CD14-positive monocyte (primary cell): ENCODE measurements at regions not wholly inside any gene's neighbourhood (a gene's known extent, or its start where the extent isn't known, plus 50 kb on each side); places are given as distances from the start of the nearest gene placed in this dataset.

Experiments used
- DNase-seq, 3 donors: peaks; one replicate each; pipeline ENCODE4 v3.0.0-alpha.2; 2011 to 2022
- H2AFZ ChIP-seq: 2 replicates; pipeline ENCODE4 v1.6.0; 2012; ENCODE audit warnings: mild to moderate bottlenecking, low read depth, low read length, inconsistent platforms; ENCODE audit not compliant: insufficient read depth, poor library complexity, severe bottlenecking
- H3K27ac ChIP-seq, 2 donors: 1 replicate in 1 of 2; 2 replicates in 1 of 2; pipeline ENCODE4 v1.5.1; 2012 to 2013; ENCODE audit warnings: low read length in 2 of 2, control low read depth in 1 of 2, inconsistent platforms in 1 of 2, low read depth in 1 of 2, mild to moderate bottlenecking in 1 of 2
- H3K27me3 ChIP-seq, 2 donors: one replicate each; pipeline versions ENCODE4 v1.6.0 to v1.6.1; 2011 to 2013; ENCODE audit warnings: low read length in 2 of 2; ENCODE audit not compliant: control insufficient read depth in 2 of 2, insufficient read depth in 2 of 2
- H3K36me3 ChIP-seq, 2 donors: replicated peaks in 1 of 2; 1 replicate in 1 of 2; 2 replicates in 1 of 2; pipeline versions ENCODE4 v1.5.1 to v1.6.1; 2012 to 2013; ENCODE audit warnings: low read length in 2 of 2, control low read depth in 1 of 2, inconsistent platforms in 1 of 2, mild to moderate bottlenecking in 1 of 2; ENCODE audit not compliant: insufficient read depth in 2 of 2, control insufficient read depth in 1 of 2
- H3K4me1 ChIP-seq, 2 donors: 1 replicate in 1 of 2; 2 replicates in 1 of 2; pipeline versions ENCODE4 v1.5.1 to v1.6.1; 2012 to 2013; ENCODE audit warnings: low read length in 2 of 2, control low read depth in 1 of 2, inconsistent platforms in 1 of 2, mild to moderate bottlenecking in 1 of 2, moderate library complexity in 1 of 2; ENCODE audit not compliant: insufficient read depth in 2 of 2, control insufficient read depth in 1 of 2
- H3K4me2 ChIP-seq: replicated peaks from 2 replicates; pipeline ENCODE3; 2012; ENCODE audit warnings: low read length, moderate library complexity, mild to moderate bottlenecking; ENCODE audit not compliant: poor library complexity, severe bottlenecking; ENCODE audit errors: extremely low read depth
- H3K4me3 ChIP-seq, 3 experiments: fragments of 200-600 bp in 1 of 3; sonication (generic) in 1 of 3; replicated peaks in 1 of 3; 1 replicate in 2 of 3; 2 replicates in 1 of 3; pipeline ENCODE4 v1.5.1; 2011 to 2013; ENCODE audit warnings: low read length in 3 of 3, mild to moderate bottlenecking in 3 of 3, control low read depth in 2 of 3, low read depth in 2 of 3, inconsistent platforms in 1 of 3, moderate library complexity in 1 of 3
- H3K79me2 ChIP-seq: 2 replicates; pipeline ENCODE4 v1.6.0; 2012; ENCODE audit warnings: mild to moderate bottlenecking, control low read depth, inconsistent platforms, low read length, moderate library complexity; ENCODE audit not compliant: insufficient read depth
- H3K9ac ChIP-seq: 2 replicates; pipeline ENCODE4 v1.6.0; 2017; ENCODE audit warnings: low read length, mild to moderate bottlenecking; ENCODE audit not compliant: insufficient read depth, poor library complexity, severe bottlenecking
- H3K9me3 ChIP-seq, 2 donors: replicated peaks in 1 of 2; 1 replicate in 1 of 2; 2 replicates in 1 of 2; pipeline versions ENCODE4 v1.5.1 to v1.6.1; 2012 to 2013; ENCODE audit warnings: low read length in 2 of 2, control low read depth in 1 of 2; ENCODE audit not compliant: control insufficient read depth in 1 of 2, insufficient read depth in 1 of 2
- H4K20me1 ChIP-seq: 2 replicates; pipeline ENCODE4 v1.6.0; 2012; ENCODE audit warnings: mild to moderate bottlenecking, low read length, control low read depth, moderate library complexity; ENCODE audit not compliant: insufficient read depth
- H3K27ac Mint-ChIP-seq, 7 donors: one replicate each; pipeline ENCODE4 v1.8.0; 2020; ENCODE audit warnings: mild to moderate bottlenecking in 7 of 7, mixed read lengths in 7 of 7, moderate library complexity in 6 of 7, inconsistent platforms in 2 of 7
- H3K27me3 Mint-ChIP-seq, 3 donors: one replicate each; pipeline ENCODE4 v1.8.0; 2021 to 2022; ENCODE audit warnings: low read depth in 3 of 3, mild to moderate bottlenecking in 3 of 3, mixed read lengths in 3 of 3, moderate library complexity in 3 of 3, inconsistent platforms in 1 of 3
- H3K36me3 Mint-ChIP-seq, 2 donors: one replicate each; pipeline ENCODE4 v1.8.0; 2020; ENCODE audit warnings: mixed read lengths in 2 of 2, inconsistent platforms in 1 of 2, mild to moderate bottlenecking in 1 of 2
- H3K4me1 Mint-ChIP-seq: one replicate; pipeline ENCODE4 v1.8.0; 2020; ENCODE audit warnings: mild to moderate bottlenecking, mixed read lengths
- H3K4me3 Mint-ChIP-seq, 2 donors: one replicate each; pipeline ENCODE4 v1.8.0; 2020; ENCODE audit warnings: mild to moderate bottlenecking in 2 of 2, mixed read lengths in 2 of 2, moderate library complexity in 1 of 2
- H3K9me3 Mint-ChIP-seq, 7 donors: one replicate each; pipeline ENCODE4 v1.8.0; 2020 to 2022; ENCODE audit warnings: mixed read lengths in 7 of 7, mild to moderate bottlenecking in 6 of 7, moderate library complexity in 6 of 7, inconsistent platforms in 2 of 7
- CTCF ChIP-seq: fragments of 200-600 bp; IDR thresholded peaks from one replicate; pipeline ENCODE4 v1.8.0; 2022; ENCODE audit warnings: antibody characterized with exemption, mild to moderate bottlenecking
- WGBS: methylation state at CpG from one replicate; pipeline ENCODE4 v1.1.5; 2013; ENCODE audit warnings: missing lambda C conversion rate; ENCODE audit not compliant: insufficient coverage; 5-methylcytosine and 5-hydroxymethylcytosine counted together
- intact Hi-C, 2 donors: fragments of 100-400 bp; cut with micrococcal nuclease; formaldehyde crosslinking; loops; one replicate each; pipeline versions ENCODE4 v1.15.0 to v1.15.1; 2023

- no peak overlapping the region for H3K9ac ChIP-seq
- 0% methylated on average over 1 of the region's 2 CpGs for WGBS
- no peak overlapping the region for H2AFZ ChIP-seq
- no peak for TF ChIP-seq CTCF
- peaks cover 0 to 2% (median 0%) of the 10 kb centered on the region in 3 donors for H3K27me3 Mint-ChIP-seq
- peak overlapping the region in 1 of 2 donors; percentile 21 for H3K4me3 Mint-ChIP-seq
- H3K9me3 Mint-ChIP-seq: peaks cover 0 to 6% (median 0%) of the 10 kb centered on the region in 7 donors
- intact Hi-C loops: loop anchor here (10.0 kb wide), 1 partner anchor 287 kb away; the partner anchor contains the start of gene IL15 (in 2 of the 2)
- peak overlapping the region; percentile 44 for H3K4me2 ChIP-seq
- DNase-seq: peak in 2 of 3 donors; percentile 53 to 81
- no peaks in the 10 kb centered on the region for H4K20me1 ChIP-seq
- no peaks in the 10 kb centered on the region for H3K36me3 ChIP-seq
- H3K4me1 Mint-ChIP-seq: peaks cover 69% of the 10 kb centered on the region
- peak overlapping the region; percentile 87 to 99 (median 97) for H3K27ac Mint-ChIP-seq
- peak overlapping the region in 1 of 3 experiments; percentile 43 for H3K4me3 ChIP-seq
- no peaks in the 10 kb centered on the region for H3K9me3 ChIP-seq
- H3K4me1 ChIP-seq: peaks cover 56 to 67% of the 10 kb centered on the region in 2 donors
- H3K27ac ChIP-seq: peak overlapping the region in 1 of 2 donors; percentile 91
- peaks cover 21 to 26% of the 10 kb centered on the region in 2 donors for H3K36me3 Mint-ChIP-seq
- no peaks in the 10 kb centered on the region for H3K27me3 ChIP-seq
- peaks cover 40% of the 10 kb centered on the region for H3K79me2 ChIP-seq
Observed at GRCh38 chr4:141347684-141348083, 127.0 kb downstream of the ZNF330 start.

GRCh38 chr4:141348125-141348524 lies 127.4 kb downstream of the ZNF330 start:
- intact Hi-C loops: loop anchor here (10.0 kb wide), 1 partner anchor 287 kb away; the partner anchor contains the start of gene IL15 (in 2 of the 2)
- peaks cover 36% of the 10 kb centered on the region for H3K79me2 ChIP-seq
- Mint-ChIP-seq H3K9me3 (peaks cover 0 to 4% (median under 1%) of the 10 kb centered on the region in 7 donors), H3K4me3 (no peak overlapping the region), H3K27me3 (peaks cover 0 to 2% (median 0%) of the 10 kb centered on the region in 3 donors), H3K27ac (peak overlapping the region; percentile 95 to 99 (median 97)), H3K36me3 (peaks cover 18 to 25% of the 10 kb centered on the region in 2 donors), H3K4me1 (peaks cover 70% of the 10 kb centered on the region)
- H2AFZ ChIP-seq: no peak overlapping the region
- no peak for TF ChIP-seq CTCF
- H3K4me1 ChIP-seq: peaks cover 59 to 72% of the 10 kb centered on the region in 2 donors
- 0% methylated on average over 1 of the region's 2 CpGs for WGBS
- no peak overlapping the region for H3K9ac ChIP-seq
- H3K36me3 ChIP-seq: no peaks in the 10 kb centered on the region
- H3K9me3 ChIP-seq: no peaks in the 10 kb centered on the region
- peak overlapping the region; percentile 44 for H3K4me2 ChIP-seq
- H3K4me3 ChIP-seq: peak overlapping the region in 1 of 3 experiments; percentile 43
- H4K20me1 ChIP-seq: no peaks in the 10 kb centered on the region
- H3K27me3 ChIP-seq: no peaks in the 10 kb centered on the region
- peak overlapping the region; percentile 68 to 91 for H3K27ac ChIP-seq
- peak; percentile 84 to 95 (median 91) for DNase-seq
